ENCODE measurements at regions not wholly inside any gene's neighbourhood (a gene's known extent, or its start where the extent isn't known, plus 50 kb on each side); places are given as distances from the start of the nearest gene placed in this dataset.

DNA sequence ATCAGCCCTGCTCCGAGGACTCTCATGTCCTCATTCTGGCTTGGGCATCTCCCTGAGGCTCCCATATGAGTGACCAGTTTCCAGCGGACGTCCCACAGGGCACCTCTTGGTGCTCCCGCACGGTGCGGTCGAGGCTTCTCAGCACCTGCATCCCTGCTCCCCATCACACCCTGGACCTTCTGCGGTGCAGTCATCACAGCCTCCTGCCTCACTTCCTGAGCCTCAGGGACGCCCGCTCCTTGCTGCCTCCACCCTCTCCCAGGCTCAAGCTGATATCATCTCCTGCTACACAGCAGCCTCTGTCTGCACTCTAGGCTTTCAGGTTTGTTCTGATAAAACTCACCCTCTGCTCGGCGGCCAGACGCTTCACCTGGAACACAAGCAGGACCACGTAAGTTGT lies 185.0 kb downstream of the TMEM18 start:
- intact Hi-C loops (cut with DNase I), result no loop called here
- TF ChIP-seq, protein P1, sequence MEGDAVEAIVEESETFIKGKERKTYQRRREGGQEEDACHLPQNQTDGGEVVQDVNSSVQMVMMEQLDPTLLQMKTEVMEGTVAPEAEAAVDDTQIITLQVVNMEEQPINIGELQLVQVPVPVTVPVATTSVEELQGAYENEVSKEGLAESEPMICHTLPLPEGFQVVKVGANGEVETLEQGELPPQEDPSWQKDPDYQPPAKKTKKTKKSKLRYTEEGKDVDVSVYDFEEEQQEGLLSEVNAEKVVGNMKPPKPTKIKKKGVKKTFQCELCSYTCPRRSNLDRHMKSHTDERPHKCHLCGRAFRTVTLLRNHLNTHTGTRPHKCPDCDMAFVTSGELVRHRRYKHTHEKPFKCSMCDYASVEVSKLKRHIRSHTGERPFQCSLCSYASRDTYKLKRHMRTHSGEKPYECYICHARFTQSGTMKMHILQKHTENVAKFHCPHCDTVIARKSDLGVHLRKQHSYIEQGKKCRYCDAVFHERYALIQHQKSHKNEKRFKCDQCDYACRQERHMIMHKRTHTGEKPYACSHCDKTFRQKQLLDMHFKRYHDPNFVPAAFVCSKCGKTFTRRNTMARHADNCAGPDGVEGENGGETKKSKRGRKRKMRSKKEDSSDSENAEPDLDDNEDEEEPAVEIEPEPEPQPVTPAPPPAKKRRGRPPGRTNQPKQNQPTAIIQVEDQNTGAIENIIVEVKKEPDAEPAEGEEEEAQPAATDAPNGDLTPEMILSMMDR (IDR thresholded peaks at IDR 0.05), result no peak
- ATAC-seq, result no peak
- H3K27ac ChIP-seq, result no peak overlapping the region
- no peaks in the 10 kb centered on the region for H3K9me3 ChIP-seq
- no peaks in the 10 kb centered on the region for H3K4me1 ChIP-seq
- peaks cover 8% of the 10 kb centered on the region for H3K27me3 ChIP-seq (ENCODE audit: low read depth)
- no peaks in the 10 kb centered on the region for H3K36me3 ChIP-seq
- no peak overlapping the region for H3K4me3 ChIP-seq
- DNase-seq, result no peak

DNA sequence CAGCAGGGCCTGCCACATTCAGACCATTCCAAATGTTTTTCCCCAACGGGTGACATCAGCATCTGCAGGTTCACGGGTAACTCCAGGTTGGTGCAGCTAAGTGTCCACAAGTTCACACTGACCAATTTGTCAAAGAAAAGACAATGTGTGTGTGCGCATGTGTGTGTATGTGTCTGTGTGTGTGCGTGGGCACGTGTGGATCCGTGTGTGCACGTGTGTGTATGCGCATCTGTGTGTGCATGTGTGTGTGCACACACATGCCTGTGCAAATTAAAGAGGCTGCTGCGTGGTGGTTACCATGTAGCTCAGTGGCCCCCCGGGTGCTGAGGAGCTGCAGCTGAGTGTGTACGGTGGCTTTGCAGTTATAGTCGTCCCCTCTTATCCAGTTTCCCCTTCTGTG lies 187.4 kb downstream of the TMEM18 start:
- Histone ChIP-seq H3K36me3 (no peaks in the 10 kb centered on the region), H3K27ac (no peak overlapping the region), H3K9me3 (no peaks in the 10 kb centered on the region), H3K27me3 (ENCODE audit: low read depth) (peaks cover 8% of the 10 kb centered on the region), H3K4me1 (no peaks in the 10 kb centered on the region), H3K4me3 (no peak overlapping the region)
- ATAC-seq (peak in 1 of 2 donors; percentile 31), DNase-seq (no peak)
- TF ChIP-seq, protein P1 (IDR thresholded peaks at IDR 0.05), result no peak
- intact Hi-C loops (cut with DNase I), result no loop called here

DNA sequence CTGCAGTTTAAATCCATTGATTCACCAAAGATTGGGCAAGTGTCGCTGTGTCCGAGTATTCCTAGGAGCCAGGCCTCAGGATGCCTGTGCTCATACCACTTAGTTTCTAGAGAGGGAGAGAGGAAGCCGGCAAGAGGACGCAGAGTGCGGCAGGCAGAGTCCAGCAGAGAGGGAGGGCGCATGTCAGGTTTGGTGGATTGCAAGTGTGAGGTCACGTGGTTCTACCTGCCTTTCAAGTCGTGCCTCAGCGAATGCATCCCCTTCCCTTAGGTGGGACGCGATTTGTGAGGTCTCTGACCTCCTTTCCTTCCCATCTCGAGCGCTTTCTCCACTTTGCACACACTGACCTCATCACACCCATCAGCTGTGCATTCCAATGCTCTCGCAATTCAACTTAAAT lies 188.1 kb downstream of the TMEM18 start:
- Histone ChIP-seq H3K4me3 (no peak overlapping the region), H3K4me1 (no peaks in the 10 kb centered on the region), H3K9me3 (no peaks in the 10 kb centered on the region), H3K27ac (no peak overlapping the region), H3K36me3 (no peaks in the 10 kb centered on the region), H3K27me3 (ENCODE audit: low read depth) (peaks cover 8% of the 10 kb centered on the region)
- TF ChIP-seq, protein P1 (IDR thresholded peaks at IDR 0.05), result no peak
- no peak for DNase-seq
- no peak for ATAC-seq
- intact Hi-C loops (cut with DNase I), result no loop called here

DNA sequence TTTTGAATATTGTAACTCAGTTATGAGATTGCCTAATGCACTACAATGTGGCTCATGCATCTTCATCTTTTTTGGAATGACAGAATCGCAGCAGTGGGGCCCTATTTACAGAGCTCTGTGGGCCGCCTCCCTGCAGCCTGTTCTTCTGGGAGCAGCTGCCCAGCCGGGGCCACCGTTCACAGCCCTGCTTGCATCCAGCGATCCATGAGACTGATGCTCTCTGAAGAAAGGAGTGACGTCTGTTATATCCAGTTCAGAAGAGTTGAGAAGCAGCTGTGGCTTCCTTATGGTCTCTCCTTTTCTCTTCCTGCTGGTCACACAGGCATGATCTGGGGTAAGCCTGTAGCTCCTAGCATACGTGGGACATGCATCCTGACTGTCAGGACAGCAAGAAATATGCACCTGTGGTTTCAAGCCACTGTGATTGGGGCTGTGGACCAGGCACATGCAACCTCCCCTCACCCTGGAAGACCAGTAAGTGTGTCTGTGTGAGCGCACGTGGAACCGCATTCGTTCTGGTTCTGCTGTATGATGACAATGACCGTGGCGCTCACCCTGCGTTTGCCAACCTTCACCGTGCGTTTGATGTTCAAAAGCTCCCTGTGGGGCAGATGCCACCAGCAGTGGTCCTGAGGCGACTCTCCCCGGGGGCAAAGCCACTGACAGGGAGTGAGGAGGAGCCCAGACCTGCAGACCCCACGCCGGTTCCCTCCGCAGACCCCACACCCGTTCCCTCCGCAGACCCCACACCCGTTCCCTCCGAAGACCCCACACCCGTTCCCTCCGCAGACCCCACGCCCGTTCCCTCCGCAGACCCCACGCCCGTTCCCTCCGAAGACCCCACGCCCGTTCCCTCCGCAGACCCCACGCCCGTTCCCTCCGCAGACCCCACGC lies 189.8 kb downstream of the TMEM18 start:
- Histone ChIP-seq H3K27me3 (ENCODE audit: low read depth) (peaks cover 3% of the 10 kb centered on the region), H3K4me3 (no peak overlapping the region), H3K27ac (no peak overlapping the region), H3K36me3 (no peaks in the 10 kb centered on the region), H3K4me1 (no peaks in the 10 kb centered on the region), H3K9me3 (no peaks in the 10 kb centered on the region)
- ATAC-seq (no peak), DNase-seq (no peak)
- intact Hi-C loops (cut with DNase I), result no loop called here
- TF ChIP-seq, protein P1 (IDR thresholded peaks at IDR 0.05), result no peak

DNA sequence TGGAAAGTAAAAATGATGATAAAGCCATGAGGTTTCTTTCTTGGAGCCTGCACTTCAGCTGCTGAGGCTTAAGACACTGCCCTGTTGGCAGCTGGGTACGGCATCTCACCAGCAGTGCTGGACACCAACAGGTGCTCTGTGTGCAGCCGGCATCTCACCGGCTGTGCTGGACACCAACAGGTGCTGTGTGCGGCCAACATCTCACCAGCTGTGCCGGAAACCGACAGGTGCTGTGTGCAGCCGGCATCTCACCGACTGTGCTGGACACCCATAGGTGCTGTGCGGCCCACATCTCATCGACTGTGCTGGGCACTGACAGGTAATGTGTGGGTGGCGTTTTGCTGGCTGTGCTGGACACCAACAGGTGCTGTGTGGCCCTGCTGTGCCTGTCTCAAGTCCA lies 190.8 kb downstream of the TMEM18 start:
- Histone ChIP-seq H3K36me3 (no peaks in the 10 kb centered on the region), H3K9me3 (no peaks in the 10 kb centered on the region), H3K27me3 (ENCODE audit: low read depth) (no peaks in the 10 kb centered on the region), H3K4me1 (no peaks in the 10 kb centered on the region), H3K4me3 (no peak overlapping the region), H3K27ac (no peak overlapping the region)
- DNase-seq (no peak), ATAC-seq (no peak)
- intact Hi-C loops (cut with DNase I), result no loop called here
- TF ChIP-seq, protein P1 (IDR thresholded peaks at IDR 0.05), result no peak
